HEK293 (cell line): ENCODE measurements at regions not wholly inside any gene's neighbourhood (a gene's known extent, or its start where the extent isn't known, plus 50 kb on each side); places are given as distances from the start of the nearest gene placed in this dataset.

Experiments used
- CTCF ChIA-PET: fragments of 350-600 bp; formaldehyde crosslinking; extraction: SDS; loops from one replicate; lab custom pipeline; 2021; ENCODE audit warnings: antibody characterized with exemption; lab: Yijun Ruan, JAX
- POLR2A ChIA-PET: fragments of 300-600 bp; formaldehyde crosslinking; extraction: SDS; loops from one replicate; lab custom pipeline; 2020; ENCODE audit warnings: antibody characterized with exemption, inconsistent platforms; lab: Yijun Ruan, JAX
- H3K27ac ChIP-seq: fragments of 200-500 bp; sonication (Bioruptor generic); 2 replicates; pipeline ENCODE4 v1.5.1; 2014; ENCODE audit warnings: low read depth, low read length, control low read depth, inconsistent platforms; ENCODE audit errors: extremely low read depth
- H3K36me3 ChIP-seq, 2 experiments: fragments of 200-500 bp in 1 of 2; sonication (Bioruptor generic) in 1 of 2; 1 replicate in 1 of 2; 2 replicates in 1 of 2; pipeline ENCODE4 v1.5.1; 2014 to 2017; ENCODE audit warnings: inconsistent platforms in 2 of 2, low read length in 2 of 2; ENCODE audit not compliant: control insufficient read depth in 2 of 2, insufficient read depth in 1 of 2
- H3K4me1 ChIP-seq: fragments of 200-500 bp; sonication (Bioruptor generic); 2 replicates; pipeline ENCODE4 v1.5.1; 2014; ENCODE audit warnings: mild to moderate bottlenecking, low read length, inconsistent platforms; ENCODE audit not compliant: control insufficient read depth, insufficient read depth
- H3K4me3 ChIP-seq: 2 replicates; pipeline ENCODE4 v1.5.1; 2011; ENCODE audit warnings: low read depth, mild to moderate bottlenecking, control low read depth, low read length, moderate library complexity
- H3K9me3 ChIP-seq: fragments of 200-500 bp; sonication (Bioruptor generic); 2 replicates; pipeline ENCODE4 v1.5.1; 2014; ENCODE audit warnings: low read depth, low read length, inconsistent platforms; ENCODE audit not compliant: control insufficient read depth, insufficient read depth
- HOXD13 ChIP-seq: sonication (generic); formaldehyde crosslinking; IDR thresholded peaks from 2 replicates; pipeline ENCODE4 v1.8.0; 2022; ENCODE audit warnings: missing genetic modification reagents, borderline replicate concordance
- PRDM1 ChIP-seq: fragments of 450-650 bp; formaldehyde crosslinking; IDR thresholded peaks from 2 replicates; pipeline ENCODE4; 2016; ENCODE audit warnings: missing biosample characterization, missing genetic modification characterization
- ZBTB1 ChIP-seq: fragments of 450-650 bp; formaldehyde crosslinking; IDR thresholded peaks from 2 replicates; pipeline ENCODE4 v1.5.1; 2016; ENCODE audit warnings: missing biosample characterization, missing genetic modification characterization
- ZBTB17 ChIP-seq: fragments of 450-650 bp; formaldehyde crosslinking; IDR thresholded peaks from 2 replicates; pipeline ENCODE4 v1.5.1; 2016; ENCODE audit warnings: missing biosample characterization, missing genetic modification characterization
- ZBTB7A ChIP-seq: fragments of 450-650 bp; formaldehyde crosslinking; IDR thresholded peaks from 2 replicates; pipeline ENCODE4 v1.5.1; 2016; ENCODE audit warnings: low read depth, missing biosample characterization, missing genetic modification characterization
- ZFP69B ChIP-seq: fragments of 450-650 bp; formaldehyde crosslinking; IDR thresholded peaks from 2 replicates; pipeline ENCODE4 v1.5.1; 2016; ENCODE audit warnings: missing biosample characterization, missing genetic modification characterization
- ZNF169 ChIP-seq: fragments of 450-650 bp; formaldehyde crosslinking; IDR thresholded peaks from 2 replicates; pipeline ENCODE4 v1.5.1; 2016; ENCODE audit warnings: missing biosample characterization, missing genetic modification characterization
- ZNF174 ChIP-seq: fragments of 450-650 bp; formaldehyde crosslinking; IDR thresholded peaks from 2 replicates; pipeline ENCODE4 v1.5.0; 2017; ENCODE audit warnings: missing biosample characterization, mild to moderate bottlenecking, missing genetic modification characterization
- ZNF19 ChIP-seq: fragments of 450-650 bp; formaldehyde crosslinking; IDR thresholded peaks from 2 replicates; pipeline ENCODE4; 2016; ENCODE audit warnings: missing biosample characterization, missing genetic modification characterization, low read depth
- ZNF223 ChIP-seq: fragments of 450-650 bp; formaldehyde crosslinking; IDR thresholded peaks from 2 replicates; pipeline ENCODE4 v1.5.1; 2016; ENCODE audit warnings: missing biosample characterization, missing genetic modification characterization
- ZNF302 ChIP-seq: fragments of 450-650 bp; formaldehyde crosslinking; IDR thresholded peaks from 2 replicates; pipeline ENCODE4 v1.5.1; 2016; ENCODE audit warnings: missing biosample characterization, missing genetic modification characterization, low read depth
- ZNF366 ChIP-seq: fragments of 450-650 bp; formaldehyde crosslinking; conservative IDR thresholded peaks from 2 replicates; pipeline ENCODE4 v1.5.1; 2016; ENCODE audit warnings: missing biosample characterization, missing genetic modification characterization
- ZNF394 ChIP-seq: fragments of 450-650 bp; formaldehyde crosslinking; IDR thresholded peaks from 2 replicates; pipeline ENCODE4 v1.5.1; 2016; ENCODE audit warnings: missing biosample characterization, missing genetic modification characterization, mild to moderate bottlenecking, moderate library complexity, borderline replicate concordance
- ZNF510 ChIP-seq: fragments of 450-650 bp; formaldehyde crosslinking; IDR thresholded peaks from 2 replicates; pipeline ENCODE4 v1.5.1; 2018; ENCODE audit warnings: mild to moderate bottlenecking, missing genetic modification characterization, missing biosample characterization; ENCODE audit not compliant: insufficient replicate concordance
- ZNF571 ChIP-seq: fragments of 450-650 bp; formaldehyde crosslinking; IDR thresholded peaks from 2 replicates; pipeline ENCODE4 v1.5.0; 2017; ENCODE audit warnings: missing biosample characterization, missing genetic modification characterization
- ZNF660 ChIP-seq: fragments of 450-650 bp; IDR thresholded peaks from 2 replicates; pipeline ENCODE4 v1.5.1; 2018; ENCODE audit warnings: missing biosample characterization, mild to moderate bottlenecking, missing genetic modification characterization
- ZNF76 ChIP-seq: fragments of 450-650 bp; formaldehyde crosslinking; IDR thresholded peaks from 2 replicates; pipeline ENCODE4; 2016; ENCODE audit warnings: low read depth, missing biosample characterization, missing genetic modification characterization, borderline replicate concordance
- ZNF777 ChIP-seq: fragments of 450-650 bp; formaldehyde crosslinking; IDR thresholded peaks from 2 replicates; pipeline ENCODE4 v1.5.1; 2017; ENCODE audit warnings: missing biosample characterization, missing genetic modification characterization, borderline replicate concordance
- ZNF785 ChIP-seq: fragments of 450-650 bp; formaldehyde crosslinking; IDR thresholded peaks from 2 replicates; pipeline ENCODE4 v1.5.1; 2016; ENCODE audit warnings: missing biosample characterization, missing genetic modification characterization
- ZSCAN16 ChIP-seq: fragments of 450-650 bp; formaldehyde crosslinking; IDR thresholded peaks from 2 replicates; pipeline ENCODE4 v1.5.1; 2016; ENCODE audit warnings: missing biosample characterization, missing genetic modification characterization
- TF ChIP-seq, protein P1 (sequence below): fragments of 450-650 bp; IDR thresholded peaks from 2 replicates; pipeline ENCODE4 v1.5.1; 2018; ENCODE audit warnings: missing biosample characterization, missing genetic modification characterization
- TF ChIP-seq, protein P2 (sequence below): fragments of 450-650 bp; formaldehyde crosslinking; IDR thresholded peaks from 2 replicates; pipeline ENCODE4 v1.5.1; 2016; ENCODE audit warnings: missing biosample characterization, missing genetic modification characterization
- TF ChIP-seq, protein P3 (sequence below): fragments of 450-650 bp; formaldehyde crosslinking; IDR thresholded peaks from 2 replicates; pipeline ENCODE4 v1.5.1; 2016; ENCODE audit warnings: missing biosample characterization, missing genetic modification characterization
- TF ChIP-seq, protein P4 (sequence below): fragments of 450-650 bp; formaldehyde crosslinking; IDR thresholded peaks from 2 replicates; pipeline ENCODE4 v1.5.1; 2017; ENCODE audit warnings: missing biosample characterization, missing genetic modification characterization
- TF ChIP-seq, protein P5 (sequence below): fragments of 450-650 bp; formaldehyde crosslinking; IDR thresholded peaks from 2 replicates; pipeline ENCODE4 v1.5.1; 2016; ENCODE audit warnings: missing biosample characterization, missing genetic modification characterization

DNA sequence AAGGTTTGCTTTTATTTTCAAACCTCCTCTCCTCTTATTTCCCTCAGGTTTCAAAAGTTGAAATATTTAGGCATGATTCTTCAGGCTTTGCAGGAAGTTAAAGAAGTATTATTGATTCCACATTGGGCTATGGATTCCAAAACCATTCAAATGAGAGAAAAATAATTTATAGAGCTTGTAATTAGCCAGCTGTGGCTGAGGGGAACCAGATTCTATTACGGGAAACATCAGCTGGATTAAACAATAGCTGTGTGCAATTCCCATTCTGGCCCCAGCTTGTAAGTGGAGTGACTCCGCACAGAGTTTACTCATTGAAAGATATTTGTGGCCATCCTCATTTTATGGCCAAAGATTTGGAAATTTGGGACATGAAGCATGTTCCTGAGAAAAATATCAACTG lies 77.0 kb upstream of the PHYHIPL start (continued):
- TF ChIP-seq, protein P1, sequence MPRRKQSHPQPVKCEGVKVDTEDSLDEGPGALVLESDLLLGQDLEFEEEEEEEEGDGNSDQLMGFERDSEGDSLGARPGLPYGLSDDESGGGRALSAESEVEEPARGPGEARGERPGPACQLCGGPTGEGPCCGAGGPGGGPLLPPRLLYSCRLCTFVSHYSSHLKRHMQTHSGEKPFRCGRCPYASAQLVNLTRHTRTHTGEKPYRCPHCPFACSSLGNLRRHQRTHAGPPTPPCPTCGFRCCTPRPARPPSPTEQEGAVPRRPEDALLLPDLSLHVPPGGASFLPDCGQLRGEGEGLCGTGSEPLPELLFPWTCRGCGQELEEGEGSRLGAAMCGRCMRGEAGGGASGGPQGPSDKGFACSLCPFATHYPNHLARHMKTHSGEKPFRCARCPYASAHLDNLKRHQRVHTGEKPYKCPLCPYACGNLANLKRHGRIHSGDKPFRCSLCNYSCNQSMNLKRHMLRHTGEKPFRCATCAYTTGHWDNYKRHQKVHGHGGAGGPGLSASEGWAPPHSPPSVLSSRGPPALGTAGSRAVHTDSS = no peak
- no peak for TF ChIP-seq ZNF571 (tag by site-specific recombination)
- TF ChIP-seq ZNF302 (tag by site-specific recombination) = no peak
- no peak for TF ChIP-seq ZNF660 (tag by site-specific recombination)
- TF ChIP-seq ZNF76 = no peak
- TF ChIP-seq ZNF777 (tag by site-specific recombination) = no peak
- no peak for TF ChIP-seq ZNF169 (tag by site-specific recombination)
- TF ChIP-seq, protein P2, sequence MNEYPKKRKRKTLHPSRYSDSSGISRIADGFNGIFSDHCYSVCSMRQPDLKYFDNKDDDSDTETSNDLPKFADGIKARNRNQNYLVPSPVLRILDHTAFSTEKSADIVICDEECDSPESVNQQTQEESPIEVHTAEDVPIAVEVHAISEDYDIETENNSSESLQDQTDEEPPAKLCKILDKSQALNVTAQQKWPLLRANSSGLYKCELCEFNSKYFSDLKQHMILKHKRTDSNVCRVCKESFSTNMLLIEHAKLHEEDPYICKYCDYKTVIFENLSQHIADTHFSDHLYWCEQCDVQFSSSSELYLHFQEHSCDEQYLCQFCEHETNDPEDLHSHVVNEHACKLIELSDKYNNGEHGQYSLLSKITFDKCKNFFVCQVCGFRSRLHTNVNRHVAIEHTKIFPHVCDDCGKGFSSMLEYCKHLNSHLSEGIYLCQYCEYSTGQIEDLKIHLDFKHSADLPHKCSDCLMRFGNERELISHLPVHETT (tag by site-specific recombination) = no peak

DNA sequence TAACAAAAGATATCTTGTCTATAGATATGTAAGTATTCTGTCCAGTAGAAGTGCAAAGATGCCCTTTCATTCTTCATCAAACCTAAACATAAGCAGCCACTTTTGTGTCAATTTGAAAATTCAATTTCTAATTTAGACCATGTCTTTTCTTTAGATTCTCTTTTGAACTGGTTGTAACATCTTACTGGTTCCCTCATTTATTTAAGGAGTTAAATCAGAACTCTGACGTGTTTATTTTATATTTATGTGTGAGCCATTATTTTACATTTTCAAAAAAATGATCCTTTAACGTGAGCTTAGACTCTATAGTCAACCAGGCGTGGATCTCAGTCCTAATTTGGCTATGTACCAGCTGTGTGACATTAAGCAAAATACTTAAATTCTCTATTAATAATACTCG lies 74.0 kb upstream of the PHYHIPL start:
- Histone ChIP-seq H3K9me3 (no peaks in the 10 kb centered on the region), H3K36me3 (no peaks in the 10 kb centered on the region), H3K27ac (no peak overlapping the region), H3K4me1 (no peaks in the 10 kb centered on the region), H3K4me3 (no peak overlapping the region)
- TF ChIP-seq ZNF785 (tag by site-specific recombination) (no peak), ZNF510 (peak; percentile 98)
- ChIA-PET POLR2A (no interaction called here), CTCF (no interaction called here)

DNA sequence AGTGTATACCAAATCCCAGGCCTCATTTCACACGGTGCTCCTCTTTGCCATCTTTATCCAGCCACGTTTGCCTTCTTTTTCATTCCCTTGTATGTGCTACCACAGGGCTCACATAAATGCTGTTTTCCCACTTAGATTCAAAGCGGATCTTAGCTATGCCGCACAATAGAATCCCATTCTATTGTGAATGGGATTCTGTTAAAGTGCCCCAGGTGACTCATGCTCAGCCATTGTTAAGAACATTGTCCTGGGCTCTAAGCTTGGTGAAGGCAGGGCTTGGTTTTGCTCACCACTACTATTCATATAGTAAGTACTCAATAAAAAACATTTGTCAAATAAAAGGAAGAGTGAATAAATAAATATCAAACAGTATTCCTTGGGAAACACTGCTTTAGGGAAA lies 72.3 kb upstream of the PHYHIPL start:
- no peaks in the 10 kb centered on the region for H3K36me3 ChIP-seq
- no peaks in the 10 kb centered on the region for H3K4me1 ChIP-seq
- no peaks in the 10 kb centered on the region for H3K9me3 ChIP-seq
- H3K27ac ChIP-seq = no peak overlapping the region
- ChIA-PET CTCF (no interaction called here), POLR2A (no interaction called here)
- no peak for TF ChIP-seq ZNF366
- TF ChIP-seq ZNF660 (tag by site-specific recombination) = no peak
- TF ChIP-seq ZSCAN16 = no peak
- TF ChIP-seq ZNF223 (tag by site-specific recombination) = no peak
- no peak for TF ChIP-seq ZBTB7A
- TF ChIP-seq ZNF394 (tag by site-specific recombination) = no peak
- no peak for TF ChIP-seq PRDM1 (tag by site-specific recombination)
- TF ChIP-seq, protein P3, sequence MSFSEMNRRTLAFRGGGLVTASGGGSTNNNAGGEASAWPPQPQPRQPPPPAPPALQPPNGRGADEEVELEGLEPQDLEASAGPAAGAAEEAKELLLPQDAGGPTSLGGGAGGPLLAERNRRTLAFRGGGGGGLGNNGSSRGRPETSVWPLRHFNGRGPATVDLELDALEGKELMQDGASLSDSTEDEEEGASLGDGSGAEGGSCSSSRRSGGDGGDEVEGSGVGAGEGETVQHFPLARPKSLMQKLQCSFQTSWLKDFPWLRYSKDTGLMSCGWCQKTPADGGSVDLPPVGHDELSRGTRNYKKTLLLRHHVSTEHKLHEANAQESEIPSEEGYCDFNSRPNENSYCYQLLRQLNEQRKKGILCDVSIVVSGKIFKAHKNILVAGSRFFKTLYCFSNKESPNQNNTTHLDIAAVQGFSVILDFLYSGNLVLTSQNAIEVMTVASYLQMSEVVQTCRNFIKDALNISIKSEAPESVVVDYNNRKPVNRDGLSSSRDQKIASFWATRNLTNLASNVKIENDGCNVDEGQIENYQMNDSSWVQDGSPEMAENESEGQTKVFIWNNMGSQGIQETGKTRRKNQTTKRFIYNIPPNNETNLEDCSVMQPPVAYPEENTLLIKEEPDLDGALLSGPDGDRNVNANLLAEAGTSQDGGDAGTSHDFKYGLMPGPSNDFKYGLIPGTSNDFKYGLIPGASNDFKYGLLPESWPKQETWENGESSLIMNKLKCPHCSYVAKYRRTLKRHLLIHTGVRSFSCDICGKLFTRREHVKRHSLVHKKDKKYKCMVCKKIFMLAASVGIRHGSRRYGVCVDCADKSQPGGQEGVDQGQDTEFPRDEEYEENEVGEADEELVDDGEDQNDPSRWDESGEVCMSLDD = no peak
- no peak for TF ChIP-seq ZFP69B (tag by site-specific recombination)
- TF ChIP-seq HOXD13 = no peak
- no peak for TF ChIP-seq ZBTB17 (tag by site-specific recombination)
- TF ChIP-seq, protein P4, sequence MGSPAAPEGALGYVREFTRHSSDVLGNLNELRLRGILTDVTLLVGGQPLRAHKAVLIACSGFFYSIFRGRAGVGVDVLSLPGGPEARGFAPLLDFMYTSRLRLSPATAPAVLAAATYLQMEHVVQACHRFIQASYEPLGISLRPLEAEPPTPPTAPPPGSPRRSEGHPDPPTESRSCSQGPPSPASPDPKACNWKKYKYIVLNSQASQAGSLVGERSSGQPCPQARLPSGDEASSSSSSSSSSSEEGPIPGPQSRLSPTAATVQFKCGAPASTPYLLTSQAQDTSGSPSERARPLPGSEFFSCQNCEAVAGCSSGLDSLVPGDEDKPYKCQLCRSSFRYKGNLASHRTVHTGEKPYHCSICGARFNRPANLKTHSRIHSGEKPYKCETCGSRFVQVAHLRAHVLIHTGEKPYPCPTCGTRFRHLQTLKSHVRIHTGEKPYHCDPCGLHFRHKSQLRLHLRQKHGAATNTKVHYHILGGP (tag by site-specific recombination) = no peak
- TF ChIP-seq, protein P2 (tag by site-specific recombination) = no peak
- TF ChIP-seq, protein P5, sequence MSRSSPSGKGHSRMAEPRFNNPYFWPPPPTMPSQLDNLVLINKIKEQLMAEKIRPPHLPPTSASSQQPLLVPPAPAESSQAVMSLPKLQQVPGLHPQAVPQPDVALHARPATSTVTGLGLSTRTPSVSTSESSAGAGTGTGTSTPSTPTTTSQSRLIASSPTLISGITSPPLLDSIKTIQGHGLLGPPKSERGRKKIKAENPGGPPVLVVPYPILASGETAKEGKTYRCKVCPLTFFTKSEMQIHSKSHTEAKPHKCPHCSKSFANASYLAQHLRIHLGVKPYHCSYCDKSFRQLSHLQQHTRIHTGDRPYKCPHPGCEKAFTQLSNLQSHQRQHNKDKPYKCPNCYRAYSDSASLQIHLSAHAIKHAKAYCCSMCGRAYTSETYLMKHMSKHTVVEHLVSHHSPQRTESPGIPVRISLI (tag by site-specific recombination) = no peak
- TF ChIP-seq ZNF174 (tag by site-specific recombination) = no peak
- TF ChIP-seq ZNF19 (tag by site-specific recombination) = no peak
- no peak for TF ChIP-seq ZBTB1 (tag by site-specific recombination)
- H3K4me3 ChIP-seq = no peak overlapping the region
